HG02642 (cell line): ENCODE measurements at regions not wholly inside any gene's neighbourhood (a gene's known extent, or its start where the extent isn't known, plus 50 kb on each side); places are given as distances from the start of the nearest gene placed in this dataset.

ENCODE experiments used
- ATAC-seq: cut with Tn5 transposase; IDR thresholded peaks from one replicate; pipeline ENCODE4 v1.9.1; 2021; ENCODE audit warnings: mild to moderate bottlenecking; ENCODE audit not compliant: unreplicated experiment, poor library complexity

DNA sequence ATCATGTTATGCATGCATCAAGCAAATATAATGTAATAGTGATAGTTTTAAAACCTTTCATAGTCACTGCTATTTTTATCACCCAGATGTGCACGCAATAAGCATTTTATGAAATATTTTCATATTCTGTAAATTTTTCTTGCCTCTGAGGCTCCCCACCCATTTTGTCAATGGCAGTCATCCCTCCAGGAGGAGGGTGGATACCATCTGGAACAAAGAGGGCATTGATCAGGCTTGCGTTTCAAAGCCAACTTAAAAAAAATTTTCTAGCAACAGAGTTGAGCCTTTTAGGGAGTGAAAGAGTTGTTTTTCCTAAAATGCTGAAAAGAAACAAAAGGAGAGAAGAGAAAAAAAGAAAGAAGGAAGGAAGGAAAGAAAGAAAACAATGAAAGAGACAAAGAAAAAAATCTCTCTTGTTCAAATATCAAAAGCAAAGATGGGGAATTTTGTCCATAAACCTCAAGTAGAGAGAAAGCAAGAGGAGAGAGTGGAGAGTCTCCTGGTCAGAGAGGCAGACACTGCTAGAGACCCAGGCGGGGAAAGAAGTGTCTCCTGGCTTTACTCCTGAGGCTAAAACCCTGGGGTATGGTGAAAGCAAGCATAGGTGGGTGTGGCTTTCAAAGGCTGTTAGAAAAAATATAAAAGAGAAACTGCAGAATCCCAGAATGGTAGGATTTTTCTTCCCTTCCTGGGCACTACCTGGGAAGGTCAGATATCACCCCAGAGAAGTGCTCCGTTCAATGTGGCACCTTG, 63.6 kb upstream of the KLF12 start:
- no peak for ATAC-seq

DNA sequence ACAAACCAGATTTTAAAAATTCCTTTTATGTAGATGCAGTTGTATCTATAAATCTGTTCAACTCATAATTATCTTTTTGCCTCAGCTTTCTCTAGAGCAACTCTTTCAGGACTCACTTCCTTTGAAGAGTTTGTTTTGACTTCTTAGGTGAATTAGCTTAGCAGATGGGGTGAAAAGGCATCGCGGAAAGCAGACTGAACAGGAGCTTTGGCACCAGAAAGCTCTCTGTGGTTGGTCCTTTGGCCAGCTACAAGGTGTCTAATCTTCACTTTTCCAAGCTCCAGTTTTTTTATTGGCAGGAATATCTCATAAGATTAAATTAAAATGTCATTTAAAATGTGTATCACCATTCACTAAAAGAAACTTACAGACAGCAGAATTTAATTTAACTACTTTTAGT, 60.6 kb upstream of the KLF12 start:
- ATAC-seq = no peak

DNA sequence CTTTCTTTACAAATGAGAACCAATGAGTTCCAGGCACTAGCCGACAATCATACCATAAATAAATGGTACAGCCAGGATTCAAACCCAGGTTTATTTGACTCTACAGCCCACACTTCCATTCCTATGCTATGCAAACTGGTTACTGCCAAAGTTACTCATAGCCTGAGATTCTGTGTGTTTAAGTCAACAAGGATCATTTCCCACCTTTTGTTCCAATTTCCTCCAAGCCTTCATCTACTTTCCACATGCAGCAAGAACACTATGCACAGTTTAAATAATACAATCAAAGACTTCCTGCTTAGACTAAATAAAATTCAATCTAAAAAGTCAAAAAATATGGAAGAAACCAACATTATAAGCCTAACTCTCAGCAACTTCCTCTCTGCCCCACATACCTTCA, 59.2 kb upstream of the KLF12 start:
- ATAC-seq = no peak

DNA sequence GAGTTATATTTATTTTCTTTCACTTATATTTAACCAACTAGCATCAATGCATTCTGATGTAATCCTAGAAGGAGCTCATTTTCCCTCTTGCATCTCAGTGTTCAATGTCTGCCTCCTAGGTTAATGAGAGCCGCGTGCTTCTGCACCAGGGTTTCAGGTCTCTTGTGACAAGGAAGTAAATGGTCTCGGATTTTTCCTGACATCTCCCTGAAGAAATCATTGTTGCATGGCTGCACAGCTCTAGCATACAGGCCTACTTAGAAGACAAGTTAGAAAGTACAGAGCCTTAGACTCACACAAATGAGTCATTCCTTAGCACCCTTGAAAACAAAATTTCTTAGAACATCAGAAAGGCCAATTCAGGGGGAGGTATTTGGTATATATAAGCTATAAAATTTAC, 57.2 kb upstream of the KLF12 start:
- no peak for ATAC-seq

DNA sequence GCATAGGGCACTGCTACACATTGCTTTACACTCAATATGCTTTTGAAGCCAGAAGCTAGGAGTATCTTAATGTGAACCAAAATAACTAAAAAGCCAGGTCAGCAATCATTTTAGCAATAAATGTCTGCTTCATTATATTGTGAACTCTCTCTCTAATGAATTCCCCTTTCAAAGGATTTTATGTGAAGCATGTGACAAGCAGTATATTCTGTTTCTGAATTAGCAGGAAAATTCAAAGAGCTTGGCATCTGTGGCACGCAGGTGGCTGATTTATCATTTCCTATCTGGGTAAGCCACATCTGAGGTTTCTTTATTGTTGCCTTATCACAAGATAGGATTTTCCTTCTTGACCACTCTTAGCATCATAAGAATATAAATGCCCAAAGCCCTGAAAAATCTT, 56.8 kb upstream of the KLF12 start:
- ATAC-seq = no peak

DNA sequence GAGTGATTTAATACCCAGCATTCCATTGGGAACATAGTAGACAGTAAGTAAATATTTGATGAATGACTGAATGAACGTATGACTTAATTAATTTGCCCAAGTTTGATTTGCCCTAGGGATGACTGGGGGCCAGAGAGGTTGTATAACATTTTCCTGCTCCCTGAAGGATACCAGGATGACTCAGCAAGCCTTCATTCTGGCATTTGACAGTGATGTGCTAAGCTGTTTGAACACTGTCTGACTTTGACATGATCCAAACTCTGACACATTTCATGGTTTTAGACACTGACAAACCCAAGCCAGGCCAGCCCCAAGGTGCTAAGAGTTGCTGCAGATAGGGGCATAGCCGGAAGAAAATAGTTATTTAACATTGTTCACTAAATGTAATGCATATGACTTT, 53.4 kb upstream of the KLF12 start:
- no peak for ATAC-seq

DNA sequence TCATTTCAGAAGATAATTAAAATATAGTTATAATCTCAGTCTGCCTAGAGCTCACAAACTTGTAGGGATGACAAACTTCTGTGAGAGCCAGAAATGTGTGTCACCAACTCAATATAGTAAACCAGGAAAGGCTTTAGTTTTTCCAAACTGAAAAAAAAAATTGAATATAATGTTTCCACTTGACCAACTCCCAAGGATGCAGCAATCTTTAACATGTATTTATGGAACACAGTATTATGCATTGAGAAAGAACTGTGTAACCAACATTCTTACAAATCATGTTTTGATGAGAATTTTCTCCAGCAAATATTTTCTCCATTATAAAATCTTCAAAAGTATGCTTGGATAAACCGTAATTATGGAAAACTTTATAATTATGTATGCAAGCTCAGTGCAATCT, 50.1 kb upstream of the KLF12 start:
- ATAC-seq = no peak
